ENCODE measurements at regions not wholly inside any gene's neighbourhood (a gene's known extent, or its start where the extent isn't known, plus 50 kb on each side); places are given as distances from the start of the nearest gene placed in this dataset.

DNA sequence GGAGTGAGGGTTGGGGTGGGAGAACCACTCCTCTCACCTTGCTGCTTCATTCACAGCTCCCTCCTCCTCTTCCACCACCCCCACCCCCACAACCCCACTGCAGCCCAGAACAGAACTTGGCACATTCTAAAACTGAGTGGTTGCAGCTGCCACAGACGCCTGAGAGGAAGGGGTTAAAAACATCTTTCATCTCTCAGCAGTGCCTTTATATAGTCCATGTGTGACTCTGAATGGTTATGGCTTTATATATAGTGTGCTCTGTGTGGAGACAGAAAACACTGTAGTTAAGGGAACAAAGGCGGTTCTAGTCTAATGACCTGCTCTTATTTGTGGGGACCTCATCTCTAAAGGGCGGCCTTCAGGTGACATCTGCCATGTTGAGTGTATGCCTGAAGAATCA, 144.8 kb downstream of the BCOR start:
- H2AFZ ChIP-seq (ENCODE audit: low read length), result no peak overlapping the region
- no peaks in the 10 kb centered on the region for H3K36me3 ChIP-seq (ENCODE audit: insufficient read depth, low read length)
- H3K4me1 ChIP-seq (ENCODE audit: low read length), result no peaks in the 10 kb centered on the region
- no peaks in the 10 kb centered on the region for H3K27me3 ChIP-seq (ENCODE audit: low read length)
- H3K79me2 ChIP-seq (ENCODE audit: low read length), result no peaks in the 10 kb centered on the region
- H3K9me2 ChIP-seq (replicated peaks; ENCODE audit: insufficient read depth, low read length), result no peaks in the 10 kb centered on the region
- no peaks in the 10 kb centered on the region for H4K20me1 ChIP-seq (ENCODE audit: insufficient read depth, low read depth, low read length)
- no peaks in the 10 kb centered on the region for H3K9me3 ChIP-seq (ENCODE audit: low read length)
- no peak overlapping the region for H3K4me3 ChIP-seq (ENCODE audit: low read length)
- H3K4me2 ChIP-seq (ENCODE audit: low read depth, low read length, poor library complexity, severe bottlenecking), result no peak overlapping the region
- H3K9ac ChIP-seq (ENCODE audit: low read length), result no peak overlapping the region
- no peak for DNase-seq
- no peak overlapping the region for H3K27ac ChIP-seq (ENCODE audit: low read length)

- Histone ChIP-seq H3K9me2 (replicated peaks; ENCODE audit: insufficient read depth, low read length) (no peaks in the 10 kb centered on the region), H4K20me1 (ENCODE audit: insufficient read depth, low read depth, low read length) (no peaks in the 10 kb centered on the region), H2AFZ (ENCODE audit: low read length) (no peak overlapping the region), H3K4me1 (ENCODE audit: low read length) (no peaks in the 10 kb centered on the region), H3K9me3 (ENCODE audit: low read length) (no peaks in the 10 kb centered on the region), H3K9ac (ENCODE audit: low read length) (no peak overlapping the region), H3K79me2 (ENCODE audit: low read length) (no peaks in the 10 kb centered on the region), H3K27me3 (ENCODE audit: low read length) (no peaks in the 10 kb centered on the region), H3K4me2 (ENCODE audit: low read depth, low read length, poor library complexity, severe bottlenecking) (no peak overlapping the region), H3K4me3 (ENCODE audit: low read length) (no peak overlapping the region), H3K27ac (ENCODE audit: low read length) (no peak overlapping the region), H3K36me3 (ENCODE audit: insufficient read depth, low read length) (no peaks in the 10 kb centered on the region)
- no peak for DNase-seq
Observed at GRCh38 chrX:39953879-39954278, 143.9 kb downstream of the BCOR start.

- Histone ChIP-seq H3K36me3 (ENCODE audit: insufficient read depth, low read length) (no peaks in the 10 kb centered on the region), H3K4me3 (ENCODE audit: low read length) (no peak overlapping the region), H3K9me2 (replicated peaks; ENCODE audit: insufficient read depth, low read length) (no peaks in the 10 kb centered on the region), H3K27me3 (ENCODE audit: low read length) (no peaks in the 10 kb centered on the region), H3K9ac (ENCODE audit: low read length) (no peak overlapping the region), H3K4me2 (ENCODE audit: low read depth, low read length, poor library complexity, severe bottlenecking) (no peak overlapping the region), H3K79me2 (ENCODE audit: low read length) (no peaks in the 10 kb centered on the region), H3K9me3 (ENCODE audit: low read length) (no peaks in the 10 kb centered on the region), H4K20me1 (ENCODE audit: insufficient read depth, low read depth, low read length) (no peaks in the 10 kb centered on the region), H2AFZ (ENCODE audit: low read length) (no peak overlapping the region), H3K4me1 (ENCODE audit: low read length) (no peaks in the 10 kb centered on the region), H3K27ac (ENCODE audit: low read length) (no peak overlapping the region)
- DNase-seq, result no peak
Observed at GRCh38 chrX:39954851-39955250, 142.9 kb downstream of the BCOR start.

GRCh38 chrX:39955625-39956024, 142.1 kb downstream of the BCOR start:
- H4K20me1 ChIP-seq (ENCODE audit: insufficient read depth, low read depth, low read length), result no peaks in the 10 kb centered on the region
- H3K36me3 ChIP-seq (ENCODE audit: insufficient read depth, low read length), result no peaks in the 10 kb centered on the region
- no peak overlapping the region for H3K9ac ChIP-seq (ENCODE audit: low read length)
- no peaks in the 10 kb centered on the region for H3K79me2 ChIP-seq (ENCODE audit: low read length)
- no peak overlapping the region; the same call in 1 of the 2 replicates for H2AFZ ChIP-seq (ENCODE audit: low read length)
- no peaks in the 10 kb centered on the region for H3K4me1 ChIP-seq (ENCODE audit: low read length)
- H3K9me3 ChIP-seq (ENCODE audit: low read length), result no peaks in the 10 kb centered on the region
- H3K27ac ChIP-seq (ENCODE audit: low read length), result no peak overlapping the region
- H3K27me3 ChIP-seq (ENCODE audit: low read length), result no peaks in the 10 kb centered on the region
- no peak overlapping the region for H3K4me3 ChIP-seq (ENCODE audit: low read length)
- H3K9me2 ChIP-seq (replicated peaks; ENCODE audit: insufficient read depth, low read length), result no peaks in the 10 kb centered on the region
- no peak overlapping the region for H3K4me2 ChIP-seq (ENCODE audit: low read depth, low read length, poor library complexity, severe bottlenecking)
- DNase-seq, result peak; percentile 63

DNA sequence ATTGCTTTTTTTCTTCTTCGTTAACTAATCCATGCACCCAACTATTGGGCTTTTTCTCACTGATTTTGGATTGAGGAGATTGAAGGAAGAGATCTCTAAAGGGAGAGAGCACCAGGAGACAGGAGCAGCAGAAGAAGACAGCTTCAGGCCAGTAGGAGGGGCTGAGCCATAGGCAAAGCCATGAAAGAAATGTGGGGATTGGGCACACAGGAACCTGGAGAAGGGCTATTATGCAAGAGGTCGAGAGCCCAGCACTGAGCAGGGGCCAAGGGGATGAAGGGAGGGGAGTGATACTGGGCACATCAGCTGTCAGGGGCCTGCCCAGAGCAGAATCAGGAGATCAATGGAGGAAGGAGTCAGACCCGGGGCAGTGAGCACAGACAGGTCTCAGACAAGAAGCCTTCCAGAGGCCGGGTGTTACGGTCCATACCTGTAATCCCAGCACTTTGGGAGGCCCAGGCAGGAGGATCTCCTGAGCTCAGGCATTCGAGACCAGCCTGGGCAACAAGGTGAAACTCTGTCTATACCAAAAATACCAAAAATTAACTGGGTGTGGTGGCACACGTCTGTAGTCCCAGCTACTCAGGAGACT, 140.9 kb downstream of the BCOR start:
- Histone ChIP-seq H3K9me3 (ENCODE audit: low read length) (no peaks in the 10 kb centered on the region), H3K27ac (ENCODE audit: low read length) (no peak overlapping the region), H3K4me1 (ENCODE audit: low read length) (no peaks in the 10 kb centered on the region), H3K79me2 (ENCODE audit: low read length) (no peaks in the 10 kb centered on the region), H3K4me2 (ENCODE audit: low read depth, low read length, poor library complexity, severe bottlenecking) (no peak overlapping the region), H4K20me1 (ENCODE audit: insufficient read depth, low read depth, low read length) (no peaks in the 10 kb centered on the region), H2AFZ (ENCODE audit: low read length) (no peak overlapping the region), H3K36me3 (ENCODE audit: insufficient read depth, low read length) (no peaks in the 10 kb centered on the region), H3K9me2 (replicated peaks; ENCODE audit: insufficient read depth, low read length) (no peaks in the 10 kb centered on the region), H3K4me3 (ENCODE audit: low read length) (no peak overlapping the region), H3K27me3 (ENCODE audit: low read length) (no peaks in the 10 kb centered on the region), H3K9ac (ENCODE audit: low read length) (no peak overlapping the region)
- DNase-seq, result no peak

DNA sequence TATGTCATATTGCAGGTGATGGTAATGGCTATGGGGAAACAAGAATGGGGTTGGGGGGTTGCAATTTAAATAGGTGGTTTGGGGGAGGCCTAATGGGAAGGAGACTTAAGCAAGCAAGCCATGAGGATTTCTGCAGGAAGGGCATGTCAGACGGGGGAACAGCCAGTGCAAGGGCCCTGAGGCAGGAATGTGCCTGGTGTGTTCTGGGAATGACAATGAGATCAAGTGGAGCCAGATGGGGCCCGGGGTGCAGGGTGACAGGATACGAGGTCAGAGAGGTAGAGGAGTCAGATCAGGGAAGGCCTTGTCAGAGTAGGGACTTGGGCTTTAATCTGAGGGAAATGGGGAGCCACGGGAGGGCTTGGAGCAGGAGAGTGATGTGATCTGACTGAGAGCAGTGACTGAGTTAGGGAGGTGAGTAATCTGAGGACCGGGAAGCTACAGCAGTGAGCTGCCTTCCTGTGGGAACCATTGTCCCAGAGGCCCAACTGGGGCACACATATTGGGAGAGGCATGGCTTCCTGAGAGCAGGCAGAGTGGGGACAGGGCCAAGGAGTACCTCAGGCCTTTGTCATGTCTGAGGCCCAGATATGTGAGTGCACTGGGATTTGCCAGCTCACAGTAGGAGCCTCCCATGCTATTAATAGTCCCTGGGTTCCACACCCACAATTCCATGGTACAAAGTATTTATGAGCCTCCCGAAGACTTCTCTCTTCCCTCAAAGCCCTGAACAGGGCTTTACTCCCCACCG, 139.8 kb downstream of the BCOR start:
- Histone ChIP-seq H3K27ac (ENCODE audit: low read length) (no peak overlapping the region), H3K9me3 (ENCODE audit: low read length) (no peaks in the 10 kb centered on the region), H3K9me2 (replicated peaks; ENCODE audit: insufficient read depth, low read length) (no peaks in the 10 kb centered on the region), H3K27me3 (ENCODE audit: low read length) (no peaks in the 10 kb centered on the region), H3K4me2 (ENCODE audit: low read depth, low read length, poor library complexity, severe bottlenecking) (no peak overlapping the region), H3K79me2 (ENCODE audit: low read length) (no peaks in the 10 kb centered on the region), H3K36me3 (ENCODE audit: insufficient read depth, low read length) (no peaks in the 10 kb centered on the region), H3K9ac (ENCODE audit: low read length) (no peak overlapping the region), H3K4me3 (ENCODE audit: low read length) (no peak overlapping the region), H4K20me1 (ENCODE audit: insufficient read depth, low read depth, low read length) (no peaks in the 10 kb centered on the region), H2AFZ (ENCODE audit: low read length) (no peak overlapping the region), H3K4me1 (ENCODE audit: low read length) (no peaks in the 10 kb centered on the region)
- no peak for DNase-seq

DNA sequence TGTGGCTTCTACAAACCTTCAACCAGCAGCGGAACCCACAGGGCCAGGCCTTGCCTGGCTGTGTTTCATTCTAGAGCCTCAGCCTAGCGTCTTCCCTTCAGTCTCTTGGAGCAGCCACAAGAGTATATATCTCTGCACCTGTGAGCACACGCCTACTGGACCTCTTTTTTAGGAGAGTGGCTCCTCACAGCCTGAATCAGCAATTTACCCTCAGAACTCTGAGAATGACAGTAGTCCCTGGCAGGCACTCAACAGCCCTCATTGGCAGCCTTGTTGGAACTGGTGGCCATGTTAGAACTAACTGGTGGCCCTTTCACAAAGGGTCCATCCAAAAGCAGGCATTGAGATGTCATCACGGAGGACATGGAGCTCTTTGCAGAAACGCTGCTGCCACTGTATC, 138.9 kb downstream of the BCOR start:
- no peaks in the 10 kb centered on the region for H3K79me2 ChIP-seq (ENCODE audit: low read length)
- H3K4me2 ChIP-seq (ENCODE audit: low read depth, low read length, poor library complexity, severe bottlenecking), result no peak overlapping the region
- DNase-seq, result no peak
- H3K9ac ChIP-seq (ENCODE audit: low read length), result no peak overlapping the region
- H3K9me3 ChIP-seq (ENCODE audit: low read length), result no peaks in the 10 kb centered on the region
- H3K4me1 ChIP-seq (ENCODE audit: low read length), result no peaks in the 10 kb centered on the region
- no peaks in the 10 kb centered on the region for H3K9me2 ChIP-seq (replicated peaks; ENCODE audit: insufficient read depth, low read length)
- H3K27me3 ChIP-seq (ENCODE audit: low read length), result no peaks in the 10 kb centered on the region
- H3K27ac ChIP-seq (ENCODE audit: low read length), result no peak overlapping the region
- H3K4me3 ChIP-seq (ENCODE audit: low read length), result no peak overlapping the region
- H4K20me1 ChIP-seq (ENCODE audit: insufficient read depth, low read depth, low read length), result no peaks in the 10 kb centered on the region
- no peak overlapping the region for H2AFZ ChIP-seq (ENCODE audit: low read length)
- H3K36me3 ChIP-seq (ENCODE audit: insufficient read depth, low read length), result no peaks in the 10 kb centered on the region

GRCh38 chrX:39960219-39960618, 137.5 kb downstream of the BCOR start:
- no peaks in the 10 kb centered on the region for H3K4me1 ChIP-seq (ENCODE audit: low read length)
- no peak overlapping the region for H3K27ac ChIP-seq (ENCODE audit: low read length)
- no peaks in the 10 kb centered on the region for H3K27me3 ChIP-seq (ENCODE audit: low read length)
- H3K9me2 ChIP-seq (replicated peaks; ENCODE audit: insufficient read depth, low read length), result no peaks in the 10 kb centered on the region
- H3K9ac ChIP-seq (ENCODE audit: low read length), result no peak overlapping the region
- H3K4me2 ChIP-seq (ENCODE audit: low read depth, low read length, poor library complexity, severe bottlenecking), result no peak overlapping the region
- no peak overlapping the region for H2AFZ ChIP-seq (ENCODE audit: low read length)
- DNase-seq, result no peak
- H3K4me3 ChIP-seq (ENCODE audit: low read length), result no peak overlapping the region
- H3K79me2 ChIP-seq (ENCODE audit: low read length), result no peaks in the 10 kb centered on the region
- no peaks in the 10 kb centered on the region for H4K20me1 ChIP-seq (ENCODE audit: insufficient read depth, low read depth, low read length)
- no peaks in the 10 kb centered on the region for H3K36me3 ChIP-seq (ENCODE audit: insufficient read depth, low read length)
- H3K9me3 ChIP-seq (ENCODE audit: low read length), result no peaks in the 10 kb centered on the region

Data from Karpas-422 (cell line).